GM21360 (cell line): ENCODE measurements at regions not wholly inside any gene's neighbourhood (a gene's known extent, or its start where the extent isn't known, plus 50 kb on each side); places are given as distances from the start of the nearest gene placed in this dataset.

Experiments
- ATAC-seq: cut with Tn5 transposase; IDR thresholded peaks from one replicate; pipeline ENCODE4 v1.9.1; 2021; ENCODE audit warnings: mild to moderate bottlenecking, moderate library complexity; ENCODE audit not compliant: unreplicated experiment

DNA sequence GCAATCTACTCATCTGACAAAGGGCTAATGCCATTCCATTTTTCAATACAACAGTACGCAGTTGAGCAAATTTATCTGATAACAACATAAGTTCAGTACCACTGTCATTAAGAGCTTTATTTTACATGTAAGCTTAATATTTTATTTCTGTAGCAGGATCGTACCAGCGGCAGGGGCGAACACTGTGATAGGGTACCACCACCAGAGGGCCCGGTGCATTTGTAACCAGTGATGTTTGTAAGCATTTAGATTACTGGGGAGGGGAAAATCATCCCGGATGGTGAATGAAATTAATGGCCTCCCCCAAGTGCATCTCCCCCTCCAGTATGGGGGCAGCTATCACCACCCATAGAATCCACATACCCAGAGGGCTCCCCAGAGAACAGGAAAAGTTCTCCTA, 179.0 kb downstream of the ADGRA3 start:
- ATAC-seq: no peak

DNA sequence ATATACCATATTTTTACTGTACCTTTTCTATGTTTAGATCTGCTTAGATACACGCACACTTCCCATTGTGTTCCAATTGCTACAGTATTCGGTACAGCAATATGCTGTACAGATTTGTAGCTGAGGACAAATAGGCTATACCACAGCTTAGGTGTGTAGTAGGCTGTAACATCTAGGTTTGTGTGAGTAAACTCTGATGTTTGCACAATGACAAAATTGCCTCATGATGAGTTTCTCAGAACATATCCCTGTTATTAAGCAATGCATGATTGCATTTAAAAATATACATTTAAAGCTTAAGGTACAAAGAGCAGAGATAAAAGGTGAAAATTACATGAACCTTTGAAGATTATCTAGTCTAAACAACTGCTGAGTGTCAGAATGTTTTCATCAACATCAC, 181.7 kb downstream of the ADGRA3 start:
- no peak for ATAC-seq

DNA sequence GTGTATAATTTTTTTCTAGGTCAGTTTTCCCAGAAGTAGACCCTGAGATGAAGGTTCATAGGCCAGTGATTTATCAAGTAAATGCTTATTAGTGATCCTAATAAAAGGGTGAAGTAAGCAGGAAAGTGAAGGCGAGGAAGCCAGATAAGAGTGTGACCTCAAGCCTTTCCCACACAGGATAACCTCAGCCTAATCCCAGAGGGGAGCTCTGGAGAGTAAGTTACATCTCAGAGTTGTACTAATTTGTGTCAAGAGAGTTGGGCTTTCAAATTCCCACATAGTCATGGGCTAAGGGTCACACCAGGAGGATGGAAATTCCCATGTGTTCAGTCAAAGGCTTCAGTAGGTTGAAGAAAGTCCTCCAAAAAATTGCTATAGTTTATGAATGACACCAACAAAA, 191.4 kb downstream of the ADGRA3 start:
- no peak for ATAC-seq

DNA sequence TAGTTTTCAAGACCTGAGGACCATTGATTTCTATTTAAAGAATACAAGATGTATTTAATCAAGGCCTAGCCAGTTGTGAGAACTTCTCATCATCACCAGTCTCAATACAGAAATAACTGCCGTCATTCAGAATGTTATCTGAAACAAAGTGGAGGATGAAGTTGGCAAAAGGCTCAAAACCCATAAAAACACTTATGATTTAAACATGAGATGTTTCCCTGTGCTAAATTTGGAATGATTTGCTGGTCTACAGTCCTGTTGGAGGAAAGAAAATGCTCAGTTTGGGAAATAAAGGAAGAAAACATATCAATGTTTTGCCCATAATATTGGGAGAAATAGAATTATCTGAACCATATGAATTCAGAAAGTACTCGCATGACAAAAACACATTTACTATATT, 192.2 kb downstream of the ADGRA3 start:
- no peak for ATAC-seq

DNA sequence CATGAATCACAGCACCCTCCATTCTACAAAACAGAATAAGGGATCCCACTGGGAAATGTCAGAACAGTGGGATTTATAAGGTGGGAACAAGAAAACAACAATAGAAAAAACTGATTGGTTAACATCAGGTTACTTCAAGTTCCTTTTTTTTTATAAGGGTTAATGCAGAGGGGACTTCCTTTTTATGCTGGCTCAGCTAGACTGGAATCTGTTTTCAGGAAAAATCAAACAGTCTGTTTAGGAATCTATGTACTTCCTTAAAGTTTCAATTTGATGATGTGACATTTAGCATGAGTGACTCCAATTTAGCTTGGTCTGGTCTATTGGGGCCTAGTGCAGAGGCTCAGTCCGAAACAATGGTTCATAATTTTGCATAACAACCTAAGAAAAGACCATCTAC, 192.9 kb downstream of the ADGRA3 start:
- ATAC-seq: no peak

DNA sequence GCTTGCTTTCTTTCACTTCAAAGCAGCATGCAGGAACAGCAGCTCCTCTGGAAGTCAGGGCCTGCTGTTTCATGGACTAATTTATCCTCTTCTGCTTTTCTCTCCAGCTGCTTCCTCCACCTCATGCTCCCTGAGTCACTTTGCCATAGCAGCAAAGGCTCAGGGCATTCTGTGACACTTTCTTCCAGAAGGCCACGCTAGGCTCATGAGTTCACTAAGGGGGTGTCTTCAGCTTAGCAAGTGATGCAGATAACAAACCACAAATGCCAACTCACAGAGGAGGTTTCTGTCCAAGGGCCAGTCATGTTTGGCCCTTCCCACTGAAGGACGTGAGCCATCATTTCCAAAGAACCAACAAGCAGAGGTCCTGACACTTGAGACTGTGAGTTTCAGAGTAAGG, 200.2 kb downstream of the ADGRA3 start:
- no peak for ATAC-seq

DNA sequence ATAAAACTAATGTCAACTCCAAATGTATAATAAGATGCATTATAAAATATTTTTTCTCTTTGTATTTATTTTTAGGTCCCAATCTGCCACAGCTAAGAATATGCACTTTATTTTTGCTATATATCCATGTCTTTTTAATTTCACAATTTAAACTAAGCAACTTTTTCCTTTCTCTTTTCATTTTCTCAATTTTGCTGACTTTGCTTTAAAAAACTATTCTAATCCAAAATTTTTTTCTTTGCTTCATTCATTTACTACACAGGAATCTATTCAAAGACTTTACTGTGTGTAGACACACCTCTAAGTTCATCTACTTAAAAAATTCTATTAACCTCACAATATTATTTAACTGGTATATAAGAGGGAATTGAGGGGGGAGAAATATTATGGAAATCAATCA, 201.9 kb downstream of the ADGRA3 start:
- no peak for ATAC-seq

DNA sequence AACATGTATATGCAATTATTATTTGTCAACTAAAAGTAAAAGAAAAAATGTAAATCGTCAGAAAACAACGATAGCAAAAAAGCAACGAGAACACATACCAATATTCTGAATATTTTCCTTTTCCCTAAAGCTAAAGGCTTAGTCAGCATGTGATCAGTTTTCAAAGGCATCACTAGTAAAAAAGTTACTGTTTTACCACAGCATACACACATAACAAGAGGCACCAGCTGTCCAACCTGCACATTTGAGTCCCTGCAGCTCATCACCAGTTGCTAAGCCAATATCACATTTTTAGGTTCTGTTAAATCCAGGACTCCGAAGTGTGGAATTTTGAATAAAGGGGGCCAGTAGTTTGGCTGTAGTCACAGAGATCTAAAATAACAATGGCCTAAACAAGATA, 203.8 kb downstream of the ADGRA3 start:
- ATAC-seq: no peak

DNA sequence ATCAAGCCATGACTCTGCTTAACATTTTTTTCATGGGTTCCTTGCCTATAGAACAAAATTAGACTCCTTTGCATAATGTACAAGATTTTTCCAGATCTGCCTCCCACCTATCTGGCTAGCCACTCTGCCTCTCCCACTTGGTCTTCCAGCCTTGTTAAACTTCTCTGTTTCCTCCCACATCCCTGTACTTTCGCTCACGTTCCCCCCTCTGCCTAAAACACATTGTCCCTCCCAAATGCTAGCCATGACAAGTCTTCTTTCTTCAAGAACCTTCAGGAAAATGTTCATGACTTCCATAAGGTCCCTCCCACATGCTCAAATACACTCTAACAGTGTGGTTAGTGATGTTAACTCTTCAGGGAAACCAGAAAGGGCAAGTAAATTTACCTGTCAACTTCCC, 214.6 kb downstream of the ADGRA3 start:
- no peak for ATAC-seq

DNA sequence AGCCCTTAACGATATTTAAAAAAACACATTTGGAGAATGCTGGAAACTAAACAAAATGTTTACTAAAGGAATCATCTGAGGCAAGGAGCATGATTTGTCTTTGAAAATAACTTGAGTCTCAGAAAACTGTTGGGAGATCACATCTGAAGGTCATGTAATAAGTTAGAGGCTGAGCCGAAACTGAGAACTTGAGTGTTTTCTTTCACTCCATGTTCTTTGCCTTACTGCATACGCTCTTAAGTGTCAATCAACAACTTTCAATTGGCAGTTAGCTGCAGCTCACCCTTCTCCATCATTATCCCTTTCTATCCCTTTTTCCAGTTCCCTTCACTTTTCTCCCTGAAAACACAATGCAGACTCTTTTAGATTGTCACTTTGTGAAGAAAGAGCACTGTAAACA, 216.2 kb downstream of the ADGRA3 start:
- no peak for ATAC-seq

DNA sequence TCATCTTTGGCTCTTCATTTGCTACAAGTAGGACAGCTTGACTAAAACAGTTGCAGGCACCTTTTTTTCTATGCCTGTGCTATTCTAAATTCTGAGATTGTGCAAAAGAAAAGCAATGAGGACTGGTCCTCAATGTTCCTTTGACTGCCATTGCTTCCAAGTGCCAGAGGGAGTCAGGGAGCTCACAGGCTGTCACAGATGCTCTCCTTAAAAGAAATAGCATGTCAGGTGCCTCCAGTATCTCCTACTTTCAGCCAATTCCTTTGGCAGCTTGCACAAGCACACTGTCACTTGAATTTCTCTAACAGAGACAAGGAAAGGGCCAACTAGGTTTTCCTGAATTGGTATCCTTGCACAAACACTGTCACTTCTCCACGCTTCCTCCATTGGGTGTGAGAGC, 228.2 kb downstream of the ADGRA3 start:
- ATAC-seq: no peak

DNA sequence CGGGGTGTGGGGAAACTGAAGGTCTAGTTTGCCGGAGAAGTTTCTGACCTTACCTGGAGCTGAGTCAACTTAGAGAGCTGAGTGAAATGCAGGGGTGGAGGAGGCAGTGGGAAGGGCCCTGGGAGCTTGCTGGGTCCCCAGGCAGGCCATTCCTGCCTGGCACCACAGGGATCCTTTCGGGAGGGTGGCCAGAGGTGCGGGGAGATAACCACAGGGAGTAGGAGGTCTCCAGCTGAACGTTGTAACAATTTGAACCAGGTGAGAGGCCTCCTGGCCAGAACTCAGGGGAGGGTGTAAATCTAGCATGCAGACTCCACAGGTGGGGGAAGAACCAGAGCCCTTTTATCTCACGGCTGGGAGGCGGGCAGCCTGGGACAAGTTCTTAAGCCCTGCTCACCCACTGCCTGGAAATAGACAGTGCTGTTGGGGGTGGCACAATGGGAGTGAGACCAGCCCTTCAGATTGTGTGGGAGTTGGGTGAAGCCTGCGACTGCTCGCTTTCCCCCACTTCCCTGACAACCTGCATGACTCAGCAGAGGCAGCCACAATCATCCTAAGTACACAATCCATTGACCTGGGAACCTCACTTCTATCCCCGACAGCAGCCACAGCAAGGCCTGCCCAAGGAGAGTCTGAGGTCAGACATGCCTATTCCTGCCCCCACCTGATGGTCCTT, 247.4 kb downstream of the ADGRA3 start:
- ATAC-seq: no peak

DNA sequence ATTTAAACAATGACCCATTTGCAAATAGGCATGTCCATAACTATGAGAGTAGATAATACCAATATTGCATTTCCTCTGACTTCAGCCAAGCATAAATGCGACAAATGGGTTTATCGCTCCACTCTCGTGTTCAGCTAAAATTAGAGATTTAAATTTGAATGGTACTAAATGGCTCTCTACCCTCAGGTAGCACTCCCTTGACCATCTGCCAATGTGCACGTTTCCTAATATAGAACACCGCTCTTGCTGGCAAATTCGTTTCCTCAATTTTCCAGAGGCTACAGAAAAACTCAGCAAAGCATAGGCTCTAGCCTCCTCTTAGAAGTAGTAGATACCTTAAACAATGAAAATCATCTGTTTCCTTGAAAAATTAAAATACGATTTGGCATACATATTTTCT, 251.6 kb downstream of the ADGRA3 start:
- no peak for ATAC-seq

DNA sequence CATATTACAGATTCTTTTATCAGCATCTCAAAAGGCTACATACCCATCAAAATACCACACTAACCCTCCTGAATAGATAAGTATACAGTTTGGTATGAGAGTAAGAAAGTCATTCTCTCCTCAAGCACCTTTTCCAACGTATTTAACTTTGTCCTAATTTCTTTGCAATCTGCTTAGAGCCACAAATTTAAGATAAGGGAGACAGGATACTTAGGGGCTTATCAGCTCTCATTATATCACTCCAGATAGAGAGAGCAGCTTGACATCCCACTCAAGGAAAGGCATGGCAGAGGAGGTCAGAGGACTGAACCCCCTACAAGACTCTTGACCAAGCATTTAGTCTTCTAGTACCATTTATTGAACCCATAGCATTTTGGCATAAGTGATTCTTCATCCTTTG, 262.4 kb downstream of the ADGRA3 start:
- no peak for ATAC-seq

DNA sequence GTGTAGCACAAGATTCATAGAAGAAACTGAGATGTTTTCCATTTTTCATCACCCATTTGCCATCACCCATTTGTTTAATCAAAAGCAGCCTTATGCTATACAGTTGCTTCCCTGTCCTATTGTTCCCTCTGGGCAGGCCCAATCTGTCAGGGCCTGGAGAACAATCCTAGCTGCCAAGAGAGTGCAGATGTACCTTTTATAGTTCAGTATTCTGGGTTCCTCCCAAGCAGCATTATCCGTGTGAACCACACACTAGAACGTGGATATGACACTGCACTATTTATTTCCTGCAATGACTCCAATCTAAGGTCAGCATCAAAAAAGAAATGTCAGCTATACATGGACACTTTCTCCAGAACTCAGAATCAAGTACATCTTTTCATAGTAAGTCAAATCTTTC, 269.0 kb downstream of the ADGRA3 start:
- no peak for ATAC-seq

DNA sequence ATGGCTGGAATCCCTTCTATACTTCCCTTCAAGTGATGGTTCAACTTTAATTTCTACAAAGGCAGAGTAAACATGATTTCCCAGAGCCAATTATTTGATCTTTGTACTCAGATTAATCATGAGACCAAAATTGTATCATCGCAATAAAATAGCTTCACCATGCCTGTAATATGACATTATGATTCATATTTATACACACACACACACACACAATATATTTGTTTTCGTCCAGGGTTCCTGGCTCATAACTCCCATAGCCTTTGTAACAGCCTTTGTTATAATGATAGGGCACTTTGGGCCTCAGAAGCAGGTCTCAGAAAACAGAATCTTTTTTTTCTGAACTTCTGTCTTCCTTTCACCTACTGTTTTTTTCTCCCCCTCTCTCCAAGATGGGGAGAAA, 270.6 kb downstream of the ADGRA3 start:
- ATAC-seq: no peak

DNA sequence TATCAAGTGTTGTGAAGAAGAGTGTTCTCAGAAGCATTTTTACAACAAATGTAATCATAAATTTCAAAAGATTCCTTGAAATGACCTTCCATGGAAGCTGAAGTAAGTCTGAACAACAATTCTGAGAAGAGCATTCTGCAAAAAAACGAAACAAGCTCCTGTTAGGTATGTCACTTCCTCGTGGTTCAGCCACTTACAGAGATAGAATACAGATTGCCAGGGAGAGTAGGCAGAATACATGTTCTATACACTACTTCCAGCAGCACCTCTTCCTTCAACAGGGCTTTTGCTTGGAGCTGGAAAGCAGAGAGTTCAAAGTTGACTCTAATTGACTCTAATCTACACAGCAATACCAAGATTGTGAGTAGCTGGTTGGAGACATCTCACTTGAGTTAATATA, 274.5 kb downstream of the ADGRA3 start:
- no peak for ATAC-seq

DNA sequence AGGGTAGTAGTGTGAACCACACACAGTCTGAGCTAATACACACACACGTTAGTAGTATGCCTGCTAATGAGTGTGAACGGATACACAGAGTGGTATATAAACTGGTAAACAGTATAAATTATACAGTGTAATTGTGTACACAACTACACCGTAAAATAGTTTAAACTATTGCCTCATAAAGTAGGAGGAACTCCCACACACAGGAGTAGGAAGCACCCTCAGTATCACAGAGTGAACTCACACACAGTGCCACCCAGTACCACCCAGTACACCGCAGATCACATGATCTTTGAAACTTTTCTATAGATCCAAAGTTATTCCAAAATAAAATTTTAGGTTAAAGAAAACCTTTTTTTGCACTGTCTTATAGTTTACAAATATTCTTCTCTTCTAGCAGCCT, 275.1 kb downstream of the ADGRA3 start:
- ATAC-seq: no peak

DNA sequence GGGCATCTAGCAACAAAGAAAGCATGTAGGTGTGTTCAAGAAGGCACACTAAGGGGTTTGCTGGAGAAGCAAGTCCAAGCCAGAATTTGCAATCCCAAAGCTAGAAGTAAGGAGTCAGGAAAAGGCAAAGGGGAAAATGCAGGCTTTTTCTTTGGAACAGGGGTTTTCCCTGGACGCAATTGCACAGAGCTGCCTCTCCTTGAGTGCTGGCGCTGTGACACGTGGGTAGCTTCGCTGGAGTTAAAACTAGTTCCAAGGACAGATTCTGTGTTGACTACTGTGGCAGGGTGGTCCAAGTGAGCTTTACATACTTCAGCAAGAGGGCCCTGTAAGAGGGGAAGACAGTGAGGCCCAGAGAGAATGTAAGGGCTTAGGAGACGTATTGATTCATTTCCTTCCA, 277.1 kb downstream of the ADGRA3 start:
- ATAC-seq: no peak

DNA sequence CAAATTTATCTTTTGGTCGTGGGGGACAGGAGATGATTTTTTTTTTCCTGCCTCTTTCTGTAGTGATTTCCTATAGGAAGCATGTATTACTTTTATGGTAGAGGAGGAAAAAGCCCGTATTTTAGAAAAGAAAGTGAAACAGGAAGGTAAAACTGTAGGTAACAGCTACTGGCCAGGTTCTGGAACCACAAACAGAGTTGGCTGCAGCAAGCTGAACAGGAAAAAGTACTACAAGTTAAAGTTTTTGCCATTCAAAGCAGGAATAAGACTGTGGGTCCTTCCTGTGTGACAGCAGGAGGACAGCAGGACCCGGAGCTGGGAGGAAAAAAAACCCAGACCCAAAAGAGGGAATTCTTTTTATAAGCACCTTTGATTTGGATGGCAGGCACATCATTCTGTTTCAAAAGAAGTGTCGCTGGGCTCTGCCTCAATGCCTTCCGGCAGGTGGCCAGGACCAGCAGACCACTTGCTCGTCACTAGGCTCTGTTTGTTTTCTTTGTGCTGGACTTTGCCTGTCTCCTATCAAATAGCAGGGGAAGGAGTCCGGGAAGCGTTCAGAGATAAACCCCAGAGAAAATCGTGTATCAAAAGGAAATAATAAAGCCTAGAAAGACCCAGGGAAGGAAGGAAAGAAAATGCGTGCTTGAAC, 277.9 kb downstream of the ADGRA3 start:
- ATAC-seq: no peak

DNA sequence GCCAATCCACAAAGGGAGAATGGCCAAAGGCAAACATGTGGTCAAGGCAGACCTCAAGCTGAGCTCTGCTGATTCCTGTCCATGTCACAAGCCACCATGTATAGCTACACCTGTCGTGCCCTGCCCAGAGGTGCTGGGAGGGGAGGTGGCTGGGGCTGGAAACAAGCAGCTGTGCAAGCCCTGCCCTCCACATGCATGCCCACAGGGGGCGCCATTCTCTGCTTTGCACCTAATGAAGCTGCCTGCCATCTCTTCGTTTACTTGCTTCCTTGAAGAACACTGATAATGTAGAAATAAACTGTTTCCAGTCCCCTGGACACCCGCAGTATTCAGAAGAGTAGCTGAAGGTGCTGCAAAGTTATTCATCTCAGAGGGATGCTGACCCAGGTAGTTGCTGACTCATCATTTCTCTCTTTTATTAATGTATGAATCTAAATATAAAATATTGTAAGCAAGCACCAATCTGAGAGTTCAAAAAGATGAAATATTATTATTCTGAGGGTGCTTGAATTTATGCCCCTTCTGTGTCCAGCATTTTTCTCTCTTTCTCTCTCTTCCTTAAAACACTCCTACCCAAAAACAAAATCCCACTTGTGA, 278.6 kb downstream of the ADGRA3 start:
- ATAC-seq: no peak

DNA sequence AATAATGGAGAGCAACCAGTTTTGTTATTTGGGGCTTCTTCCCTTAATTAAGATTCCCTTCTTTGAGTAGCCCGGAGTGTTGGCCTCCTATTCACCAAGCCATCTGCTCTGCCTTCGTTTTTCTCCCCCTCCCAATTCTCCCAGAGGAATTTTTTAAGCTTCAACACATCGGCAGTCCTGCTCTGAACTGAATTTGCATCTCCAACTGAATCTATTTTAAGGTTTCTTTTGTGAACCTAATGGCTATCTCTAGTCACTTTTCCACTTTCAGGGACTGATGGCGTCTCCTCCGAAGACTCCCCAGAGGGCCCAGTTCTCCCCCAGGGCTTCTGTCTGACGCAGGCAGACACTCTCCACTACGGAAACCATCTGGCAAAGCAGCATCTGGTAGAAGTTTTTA, 280.2 kb downstream of the ADGRA3 start:
- ATAC-seq: no peak

DNA sequence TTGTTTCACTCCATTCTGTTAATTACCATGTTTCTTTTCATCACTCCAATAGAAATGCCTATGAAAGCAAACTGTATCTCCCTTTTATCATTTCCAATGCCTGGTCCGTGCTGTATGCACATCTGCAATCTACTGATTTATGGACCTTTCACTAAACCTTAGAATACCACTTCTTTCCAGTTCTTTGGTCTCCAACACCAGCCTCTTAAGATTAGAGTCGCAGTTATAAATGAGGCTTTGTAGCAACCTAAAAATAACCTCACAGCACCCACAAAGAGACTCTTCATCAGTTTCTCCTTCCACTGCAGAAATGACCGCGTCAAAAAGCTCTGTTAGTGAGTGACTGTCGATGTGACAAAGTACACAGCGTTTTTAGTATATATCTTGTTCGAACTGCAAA, 282.6 kb downstream of the ADGRA3 start:
- no peak for ATAC-seq
